HL-60 (cell line): ENCODE measurements at regions not wholly inside any gene's neighbourhood (a gene's known extent, or its start where the extent isn't known, plus 50 kb on each side); places are given as distances from the start of the nearest gene placed in this dataset.

ENCODE experiments used
- DNase-seq, 2 experiments: peaks; one replicate each; pipeline ENCODE4 v3.0.0-alpha.2; 2010 to 2020; ENCODE audit warnings: low read depth in 1 of 2, low spot score in 1 of 2
- H3K27ac ChIP-seq: fragments of 250-450 bp; sonication (Bioruptor Pico); replicated peaks from 2 replicates; pipeline ENCODE4 v1.5.1; 2020; ENCODE audit warnings: mild to moderate bottlenecking, moderate library complexity
- H3K27me3 ChIP-seq: fragments of 250-450 bp; sonication (Bioruptor Pico); 2 replicates; pipeline ENCODE4 v1.5.1; 2021; ENCODE audit warnings: mild to moderate bottlenecking, moderate library complexity; ENCODE audit not compliant: insufficient read depth, poor library complexity, severe bottlenecking
- H3K4me3 ChIP-seq: replicated peaks from 2 replicates; pipeline ENCODE4 v1.5.1; 2011; ENCODE audit warnings: mild to moderate bottlenecking, control low read depth, low read length; ENCODE audit not compliant: insufficient read depth
- GABPA ChIP-seq: IDR thresholded peaks from 2 replicates; pipeline ENCODE4 v1.6.1; 2012; ENCODE audit warnings: low read depth
- POLR2AphosphoS5 ChIP-seq: IDR thresholded peaks from 2 replicates; pipeline ENCODE4 v1.6.1; 2012; ENCODE audit warnings: low read depth
- REST ChIP-seq: IDR thresholded peaks from 2 replicates; pipeline ENCODE4 v1.6.1; 2012; ENCODE audit warnings: low read depth; ENCODE audit not compliant: insufficient replicate concordance
- SPI1 ChIP-seq: IDR thresholded peaks from 2 replicates; pipeline ENCODE4 v1.6.1; 2012; ENCODE audit warnings: low read depth, mild to moderate bottlenecking, borderline replicate concordance
- TF ChIP-seq, protein P1 (sequence below): IDR thresholded peaks from one replicate; pipeline ENCODE4 v1.5.1; 2011; ENCODE audit warnings: low read length, control low read depth, inconsistent platforms; ENCODE audit not compliant: insufficient read depth

GRCh38 chr6:74902089-74902488, 303.8 kb downstream of the COL12A1 start:
- no peaks in the 10 kb centered on the region for H3K27me3 ChIP-seq
- no peak overlapping the region for H3K27ac ChIP-seq
- no peak for TF ChIP-seq GABPA
- TF ChIP-seq, protein P1, sequence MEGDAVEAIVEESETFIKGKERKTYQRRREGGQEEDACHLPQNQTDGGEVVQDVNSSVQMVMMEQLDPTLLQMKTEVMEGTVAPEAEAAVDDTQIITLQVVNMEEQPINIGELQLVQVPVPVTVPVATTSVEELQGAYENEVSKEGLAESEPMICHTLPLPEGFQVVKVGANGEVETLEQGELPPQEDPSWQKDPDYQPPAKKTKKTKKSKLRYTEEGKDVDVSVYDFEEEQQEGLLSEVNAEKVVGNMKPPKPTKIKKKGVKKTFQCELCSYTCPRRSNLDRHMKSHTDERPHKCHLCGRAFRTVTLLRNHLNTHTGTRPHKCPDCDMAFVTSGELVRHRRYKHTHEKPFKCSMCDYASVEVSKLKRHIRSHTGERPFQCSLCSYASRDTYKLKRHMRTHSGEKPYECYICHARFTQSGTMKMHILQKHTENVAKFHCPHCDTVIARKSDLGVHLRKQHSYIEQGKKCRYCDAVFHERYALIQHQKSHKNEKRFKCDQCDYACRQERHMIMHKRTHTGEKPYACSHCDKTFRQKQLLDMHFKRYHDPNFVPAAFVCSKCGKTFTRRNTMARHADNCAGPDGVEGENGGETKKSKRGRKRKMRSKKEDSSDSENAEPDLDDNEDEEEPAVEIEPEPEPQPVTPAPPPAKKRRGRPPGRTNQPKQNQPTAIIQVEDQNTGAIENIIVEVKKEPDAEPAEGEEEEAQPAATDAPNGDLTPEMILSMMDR, result no peak
- DNase-seq, result no peak
- H3K4me3 ChIP-seq, result no peak overlapping the region

GRCh38 chr6:74901576-74901975, 304.3 kb downstream of the COL12A1 start:
- H3K27ac ChIP-seq, result no peak overlapping the region
- H3K4me3 ChIP-seq, result no peak overlapping the region
- TF ChIP-seq GABPA (no peak), POLR2AphosphoS5 (no peak), REST (no peak), SPI1 (no peak)
- TF ChIP-seq, protein P1, result no peak
- no peak for DNase-seq
- H3K27me3 ChIP-seq, result no peaks in the 10 kb centered on the region

DNA sequence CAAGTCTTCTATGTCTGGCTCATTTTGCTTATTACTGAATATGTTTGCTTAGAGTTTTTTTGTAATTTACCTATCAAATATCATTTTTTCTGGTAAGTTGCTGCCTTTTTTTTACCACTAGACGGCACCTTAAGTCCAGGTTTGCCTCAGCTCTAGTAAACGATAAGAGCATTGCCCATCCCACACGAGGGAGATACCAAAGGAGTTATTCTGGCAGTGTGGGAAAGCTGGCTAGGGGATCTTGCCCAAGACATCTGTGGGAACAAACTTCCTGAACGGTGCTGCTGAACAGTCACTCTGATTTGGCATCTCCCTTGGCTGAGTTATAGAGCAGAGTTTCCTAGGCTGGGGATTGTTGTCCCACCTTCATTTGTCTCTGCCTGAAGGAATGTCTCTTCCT, 306.4 kb downstream of the COL12A1 start:
- H3K27me3 ChIP-seq, result peaks cover 2% of the 10 kb centered on the region
- H3K27ac ChIP-seq, result no peak overlapping the region
- H3K4me3 ChIP-seq, result no peak overlapping the region
- TF ChIP-seq REST, result no peak
- no peak for TF ChIP-seq POLR2AphosphoS5
- TF ChIP-seq, protein P1, result no peak
- no peak for TF ChIP-seq GABPA
- no peak for TF ChIP-seq SPI1
- DNase-seq, result no peak

DNA sequence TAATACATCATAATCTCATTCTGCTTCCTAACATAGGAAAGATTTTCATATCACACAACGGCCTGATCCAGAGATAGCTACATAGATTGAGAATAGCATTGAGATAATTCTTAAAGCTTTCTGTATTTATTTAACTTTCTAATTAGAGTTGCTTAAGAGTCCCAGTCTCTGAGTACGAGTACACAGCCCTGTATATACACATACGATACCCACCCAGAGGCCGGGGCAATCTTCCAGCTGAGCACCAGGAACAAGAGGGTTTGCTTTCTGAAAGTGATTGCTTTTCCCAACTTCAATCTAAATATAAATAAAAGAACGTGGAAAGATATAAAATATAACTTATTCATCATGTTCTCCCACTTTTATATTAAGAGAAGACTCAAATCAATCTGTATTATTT, 313.8 kb downstream of the COL12A1 start:
- Histone ChIP-seq H3K4me3 (no peak overlapping the region), H3K27ac (no peak overlapping the region), H3K27me3 (peaks cover 2% of the 10 kb centered on the region)
- DNase-seq, result no peak
- no peak for TF ChIP-seq REST
- TF ChIP-seq GABPA, result no peak
- TF ChIP-seq SPI1, result no peak
- TF ChIP-seq POLR2AphosphoS5, result no peak
- TF ChIP-seq, protein P1, result no peak
